ENCODE measurements at regions not wholly inside any gene's neighbourhood (a gene's known extent, or its start where the extent isn't known, plus 50 kb on each side); places are given as distances from the start of the nearest gene placed in this dataset.

GRCh38 chr1:78792756-78793155, 143.1 kb downstream of the IFI44 start:
- Histone ChIP-seq H3K4me2 (ENCODE audit: insufficient read depth, low read length) (no peak overlapping the region), H3K4me3 (no peak overlapping the region), H3K79me2 (ENCODE audit: control insufficient read depth, insufficient read depth, low read length) (no peaks in the 10 kb centered on the region), H3K27me3 (ENCODE audit: control insufficient read depth in 2 of 2, insufficient read depth in 2 of 2, low read length in 2 of 2) (no peaks in the 10 kb centered on the region), H3K4me1 (replicated peaks in 1 of 2; ENCODE audit: control insufficient read depth in 2 of 2, insufficient read depth in 2 of 2, low read length in 2 of 2) (no peaks in the 10 kb centered on the region), H2AFZ (ENCODE audit: low read depth, low read length) (no peak overlapping the region), H3K27ac (ENCODE audit: extremely low read depth, low read depth, low read length) (no peak overlapping the region), H3K36me3 (ENCODE audit: control insufficient read depth, insufficient read depth, low read length) (no peaks in the 10 kb centered on the region), H3K9me3 (replicated peaks; ENCODE audit: control insufficient read depth, insufficient read depth, low read depth, low read length) (peaks cover 2% of the 10 kb centered on the region; the same call in 1 of the 2 replicates), H4K20me1 (replicated peaks; ENCODE audit: control insufficient read depth, insufficient read depth, low read length) (no peaks in the 10 kb centered on the region), H3K9ac (ENCODE audit: insufficient read depth in 1 of 2, low read depth in 2 of 2, low read length in 2 of 2) (no peak overlapping the region), H3K9me1 (ENCODE audit: control insufficient read depth, insufficient read depth, low read length) (no peaks in the 10 kb centered on the region)
- in situ Hi-C loops (cut with MboI), result no loop called here
- ATAC-seq (no peak), DNase-seq (ENCODE audit: extremely low read depth in 1 of 4, low spot score in 3 of 4) (no peak), FAIRE-seq (no peak)
- intact Hi-C loops (cut with micrococcal nuclease), result no loop called here
- BruUV-seq (replicated peaks), result no TSS peak
- ChIA-PET CTCF (ENCODE audit: low intra/inter-chr PET ratio) (no interaction called here), POLR2A (no interaction called here)
- WGBS (ENCODE audit: insufficient coverage, low coverage, missing lambda C conversion rate), result 0% methylated on average over 1 of the region's 1 CpG
- TF ChIP-seq KDM4B (IDR thresholded peaks at IDR 0.05; ENCODE audit: borderline replicate concordance in 2 of 2, low read depth in 1 of 2) (no peak), ZBTB43 (CRISPR knock-in tag; IDR thresholded peaks at IDR 0.05) (no peak), ZNF140 (CRISPR knock-in tag; IDR thresholded peaks at IDR 0.05) (no peak), NFIX (CRISPR knock-in tag; IDR thresholded peaks at IDR 0.05; ENCODE audit: low read depth) (no peak), ZNF239 (CRISPR knock-in tag; IDR thresholded peaks at IDR 0.05) (no peak), ZNF124 (CRISPR knock-in tag; IDR thresholded peaks at IDR 0.05) (no peak), ZNF408 (CRISPR knock-in tag; IDR thresholded peaks at IDR 0.05; ENCODE audit: low read depth) (no peak), RBBP5 (IDR thresholded peaks at IDR 0.05; ENCODE audit: borderline replicate concordance, insufficient read depth, low read length, poor library complexity, severe bottlenecking) (no peak), HOMEZ (CRISPR knock-in tag; IDR thresholded peaks at IDR 0.05) (no peak), CREB3L1 (IDR thresholded peaks at IDR 0.05; ENCODE audit: borderline replicate concordance, low read depth) (no peak), ZNF778 (CRISPR knock-in tag; IDR thresholded peaks at IDR 0.05) (no peak)
